Stimulated activated naive CD4-positive, alpha-beta T cell treated with Interleukin-2 at 50 U/mL for 16 hours (primary cell): ENCODE measurements at regions not wholly inside any gene's neighbourhood (a gene's known extent, or its start where the extent isn't known, plus 50 kb on each side); places are given as distances from the start of the nearest gene placed in this dataset.

ENCODE experiments used
- DNase-seq: peaks from one replicate; lab custom pipeline; 2025; lab: John Stamatoyannopoulos, UW

DNA sequence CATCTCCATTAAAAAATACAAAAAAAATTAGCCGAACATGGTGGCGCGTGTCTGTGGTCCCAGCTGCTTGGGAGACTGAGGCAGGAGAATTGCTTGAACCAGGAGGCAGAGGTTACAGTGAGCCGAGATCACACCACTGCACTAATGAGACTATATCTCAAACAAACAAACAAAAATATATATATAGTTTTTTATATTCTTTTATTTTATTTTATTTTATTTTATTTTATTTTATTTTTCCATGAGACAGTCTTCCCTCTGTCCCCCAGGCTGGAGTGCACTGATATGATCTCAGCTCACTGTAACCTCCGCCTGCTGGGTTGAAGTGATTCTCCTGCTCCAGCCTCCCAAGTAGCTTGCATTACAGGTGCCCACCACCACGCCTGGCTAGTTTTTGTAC, 79.5 kb downstream of the IRF2BPL start:
- no peak for DNase-seq

DNA sequence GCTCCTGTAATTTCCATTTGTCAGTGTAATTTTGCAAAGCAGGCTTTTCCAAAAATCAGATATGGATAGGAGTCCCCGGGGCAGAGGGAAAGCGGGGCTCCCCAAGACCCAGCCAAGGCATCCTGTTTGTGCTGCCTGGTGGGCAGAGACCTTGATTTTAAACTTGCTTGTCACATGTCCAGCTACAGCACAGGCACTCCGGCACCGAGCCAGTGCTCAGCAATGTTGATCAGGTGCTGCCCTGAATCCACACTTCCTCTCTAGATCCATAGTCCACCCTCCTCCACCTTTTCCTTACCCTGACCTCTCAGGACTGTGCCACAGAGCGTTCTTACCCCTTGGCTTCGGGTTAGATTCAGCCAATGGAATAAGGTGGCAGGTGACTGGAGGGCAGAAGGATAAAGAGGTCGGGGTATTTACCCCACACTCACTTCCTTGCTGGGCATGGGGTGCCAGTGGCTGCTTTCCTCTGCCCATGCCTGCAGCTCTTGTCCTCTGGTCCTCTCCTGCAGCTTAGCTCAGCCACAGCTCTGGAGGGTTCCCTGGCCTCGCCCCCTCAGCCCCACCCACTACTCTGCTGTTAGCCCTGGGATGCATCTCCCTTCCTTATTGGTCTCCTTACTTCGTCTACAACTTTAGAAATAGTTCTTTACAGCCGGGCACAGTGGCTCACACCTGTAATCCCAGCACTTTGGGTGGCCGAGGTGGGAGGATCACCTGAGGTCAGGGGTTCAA, 80.1 kb downstream of the IRF2BPL start:
- DNase-seq, result no peak

DNA sequence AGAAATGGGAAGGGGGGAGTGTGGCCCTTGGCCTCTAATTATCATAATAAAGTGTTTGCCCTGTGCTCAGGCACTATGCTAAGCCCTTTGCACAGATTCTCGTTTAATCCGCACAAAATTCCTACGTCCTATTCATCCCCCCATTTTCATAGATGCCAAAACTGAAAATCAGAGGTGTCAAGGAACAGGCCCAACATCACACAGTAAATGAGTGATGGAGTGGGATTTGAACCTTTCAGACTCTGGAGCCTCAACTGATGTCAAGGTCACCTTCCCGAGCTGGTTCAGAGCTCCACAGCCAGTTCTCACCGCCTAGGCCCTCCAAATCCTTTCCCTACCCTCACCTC, 80.7 kb downstream of the IRF2BPL start:
- no peak for DNase-seq

DNA sequence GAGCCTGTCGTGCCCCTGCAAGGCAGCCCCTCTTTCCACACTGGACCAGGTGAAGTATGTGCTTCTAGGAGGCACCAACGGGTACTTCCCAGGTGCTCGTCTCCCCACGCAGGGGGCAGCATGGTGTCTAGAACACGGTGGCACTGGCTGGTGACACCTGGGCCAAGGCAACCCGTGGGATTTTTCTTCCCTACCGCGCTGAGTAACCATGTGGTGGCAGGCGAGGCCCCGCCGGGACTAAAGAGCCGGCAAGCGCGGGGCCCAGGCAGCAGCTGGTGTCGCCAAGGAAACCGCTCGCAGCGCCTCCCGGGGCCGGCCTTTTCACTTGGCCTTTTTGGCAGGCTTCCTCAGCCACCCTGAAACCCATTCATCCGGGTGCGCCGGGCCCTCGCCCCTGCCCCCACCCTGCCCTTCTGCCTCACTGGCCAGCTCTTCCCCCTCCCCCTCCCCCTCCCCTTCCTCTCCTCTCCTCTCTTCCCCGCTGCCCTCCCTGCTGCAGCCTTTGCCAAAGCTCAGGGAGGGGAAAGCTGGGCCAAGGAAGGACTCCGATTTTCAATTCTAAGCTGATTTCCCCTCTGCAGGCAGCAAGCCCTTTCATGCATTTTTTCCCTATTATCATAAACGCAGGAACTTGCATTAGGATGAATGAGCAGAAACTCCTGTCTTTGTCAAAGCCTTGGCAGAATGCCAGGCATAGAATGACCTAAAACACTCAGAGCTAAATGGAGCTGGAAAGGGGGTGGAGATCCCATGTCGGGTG, 81.2 kb downstream of the IRF2BPL start:
- peak; percentile 76 for DNase-seq

DNA sequence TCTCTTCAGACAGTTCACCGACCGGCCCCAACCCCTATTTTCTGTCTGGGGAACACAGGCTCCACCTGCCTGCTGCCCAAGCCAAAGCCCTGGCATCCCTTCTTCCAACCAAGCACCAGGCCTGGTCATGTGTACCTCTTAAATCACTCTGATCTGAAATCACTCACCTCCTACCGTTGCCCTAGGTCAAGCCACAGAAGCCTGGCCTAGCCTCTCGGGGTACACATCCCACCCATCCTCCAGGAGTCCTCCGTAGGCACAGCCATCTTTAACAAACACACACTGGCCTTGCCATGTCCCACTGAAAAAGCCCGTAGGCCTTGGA, 81.8 kb downstream of the IRF2BPL start:
- DNase-seq, result no peak

DNA sequence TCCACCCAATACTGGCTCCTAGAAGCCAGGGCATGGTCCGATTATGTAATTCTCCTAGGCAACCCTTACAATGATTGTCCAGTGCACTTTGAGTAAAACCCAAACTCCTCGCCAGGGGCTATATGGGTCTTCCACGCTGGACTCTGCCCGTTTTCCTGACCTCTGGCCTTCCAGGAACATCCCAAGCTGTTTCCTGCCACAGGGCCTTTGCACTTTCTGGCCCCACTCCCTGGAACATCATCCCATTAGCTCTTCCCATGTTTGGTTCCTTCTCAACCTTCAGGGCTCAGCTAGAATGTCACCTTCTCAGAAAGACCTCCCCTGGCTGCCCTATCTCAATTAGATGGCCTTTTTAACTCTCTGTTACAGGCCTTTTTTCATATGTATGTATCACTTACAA, 85.4 kb downstream of the IRF2BPL start:
- DNase-seq, result no peak

DNA sequence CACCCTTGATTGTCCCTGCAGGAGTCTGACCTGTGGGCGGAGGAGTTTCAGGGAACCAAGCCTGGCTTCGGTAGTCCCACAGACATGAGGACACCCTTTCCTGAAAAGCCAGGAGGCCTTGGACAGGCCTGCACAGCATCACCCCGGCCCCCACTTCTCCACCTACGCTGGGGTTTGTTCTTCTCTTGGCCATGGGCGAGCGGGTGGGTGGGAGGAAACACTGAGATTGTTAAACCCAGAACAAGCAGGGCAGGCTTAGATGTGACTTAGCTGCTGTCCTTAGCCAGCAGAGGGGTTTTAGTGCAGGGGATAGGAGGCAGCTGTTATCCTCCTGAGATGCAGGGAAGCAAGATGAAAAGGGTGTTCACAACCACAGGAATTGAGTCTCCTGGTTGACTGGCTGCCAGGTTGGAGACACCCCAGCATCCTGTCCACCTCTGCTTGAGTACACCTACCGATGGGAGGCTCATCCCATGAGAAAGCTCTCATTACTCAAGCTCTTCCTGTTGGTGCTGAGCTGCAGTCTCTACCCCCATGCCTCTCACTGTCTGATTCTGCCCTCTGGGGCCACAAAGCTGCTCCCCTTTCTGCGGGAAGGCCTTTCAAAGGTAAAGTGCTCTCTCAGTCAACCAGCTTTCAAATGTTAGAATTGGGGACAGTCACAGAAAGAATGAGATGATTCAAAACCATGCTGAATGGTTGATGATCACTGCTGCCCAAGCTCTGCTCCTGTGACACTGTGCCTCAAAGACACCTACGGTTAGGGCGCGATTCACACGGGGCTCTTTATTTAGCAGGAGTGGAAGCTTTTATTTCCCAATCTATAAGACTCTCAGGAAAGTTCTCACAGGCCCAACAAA, 86.3 kb downstream of the IRF2BPL start:
- DNase-seq, result no peak

DNA sequence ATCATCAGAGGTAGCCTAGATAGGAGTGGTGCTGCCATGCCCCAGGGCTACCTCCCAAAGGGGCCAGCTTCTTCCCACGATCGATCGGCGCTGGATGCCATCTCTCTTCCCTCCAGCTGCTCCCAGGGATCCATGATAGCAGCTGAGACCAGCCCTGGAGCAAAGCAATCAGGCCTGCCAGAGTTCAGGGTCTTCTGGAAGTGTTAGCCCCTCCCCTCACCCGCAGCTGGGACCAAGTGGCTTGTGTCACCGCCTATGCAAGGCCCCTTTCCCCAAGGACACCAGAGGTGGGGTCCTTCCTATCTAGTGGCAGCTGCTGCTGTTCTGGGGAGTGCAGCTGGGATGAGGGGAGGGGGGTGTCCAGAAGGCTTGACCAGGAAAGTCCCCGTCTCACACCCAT, 87.0 kb downstream of the IRF2BPL start:
- DNase-seq, result no peak

DNA sequence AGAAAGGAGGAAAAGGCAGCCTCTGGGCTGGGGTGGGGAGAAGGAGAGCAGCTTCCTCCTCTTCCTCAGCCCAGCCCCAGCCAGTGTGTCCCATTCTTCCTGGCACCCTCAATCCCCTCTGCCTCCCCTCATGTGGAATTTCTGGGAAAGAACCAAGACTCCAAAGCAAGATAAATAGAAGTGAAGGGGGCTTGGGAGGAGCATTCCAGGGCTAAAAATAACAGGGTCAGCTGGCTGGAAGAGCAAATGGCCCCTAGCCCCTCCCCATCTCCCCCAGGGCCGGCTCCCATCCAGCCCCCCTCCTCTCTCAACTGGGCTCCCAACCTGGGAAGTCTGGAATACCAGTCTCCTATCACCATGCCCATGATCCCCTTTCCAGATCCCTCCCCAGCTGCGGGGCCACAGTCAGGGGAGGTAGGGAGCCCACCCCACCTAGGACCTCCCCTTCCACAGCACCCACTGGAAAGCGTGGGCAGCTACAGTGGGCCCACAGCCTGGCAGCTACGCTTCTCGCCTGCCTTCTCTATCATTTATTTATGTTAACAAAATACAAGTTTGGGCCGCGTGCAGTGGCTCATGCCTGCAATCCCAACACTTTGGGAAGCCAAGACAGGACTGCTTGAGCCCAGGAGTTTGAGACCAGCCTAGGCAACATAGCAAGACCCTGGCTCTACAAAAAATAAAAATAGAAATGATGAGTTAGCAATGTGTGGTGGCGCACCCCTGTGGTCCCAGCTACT, 88.3 kb downstream of the IRF2BPL start:
- DNase-seq, result no peak

DNA sequence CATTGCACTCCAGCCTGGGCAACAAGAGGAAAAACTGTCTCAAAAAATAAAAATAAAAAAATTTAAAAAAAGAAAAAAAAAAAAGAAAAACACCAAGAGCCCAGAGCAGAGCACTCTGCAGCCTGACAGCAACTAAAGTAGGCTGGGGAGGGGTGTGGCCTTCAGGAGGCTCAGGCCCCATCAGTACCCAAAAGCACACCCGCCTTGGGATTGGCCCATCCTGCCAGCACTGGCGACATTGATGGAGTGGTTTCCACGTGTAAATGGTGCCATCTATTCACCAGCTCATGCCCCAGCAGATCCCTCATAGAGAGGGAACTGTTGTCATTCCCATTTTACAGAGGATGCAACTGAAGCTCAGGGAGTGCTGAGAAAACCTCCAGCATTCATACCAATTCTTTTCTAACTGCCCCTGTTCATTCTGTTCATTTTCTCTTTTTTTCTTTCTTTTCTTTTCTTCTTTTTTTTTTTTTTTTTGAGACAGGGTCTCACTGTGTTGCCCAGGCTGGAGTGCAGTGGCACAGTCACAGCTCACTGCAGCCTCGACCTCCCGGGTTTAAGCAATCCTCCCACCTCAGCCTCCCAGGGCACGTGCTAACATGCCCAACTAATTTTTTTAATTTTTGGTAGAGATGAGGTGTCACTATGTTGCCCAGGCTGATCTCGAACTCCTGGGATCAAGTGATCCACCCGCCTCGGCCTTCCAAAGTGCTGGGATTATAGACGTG, 89.3 kb downstream of the IRF2BPL start:
- DNase-seq, result no peak

DNA sequence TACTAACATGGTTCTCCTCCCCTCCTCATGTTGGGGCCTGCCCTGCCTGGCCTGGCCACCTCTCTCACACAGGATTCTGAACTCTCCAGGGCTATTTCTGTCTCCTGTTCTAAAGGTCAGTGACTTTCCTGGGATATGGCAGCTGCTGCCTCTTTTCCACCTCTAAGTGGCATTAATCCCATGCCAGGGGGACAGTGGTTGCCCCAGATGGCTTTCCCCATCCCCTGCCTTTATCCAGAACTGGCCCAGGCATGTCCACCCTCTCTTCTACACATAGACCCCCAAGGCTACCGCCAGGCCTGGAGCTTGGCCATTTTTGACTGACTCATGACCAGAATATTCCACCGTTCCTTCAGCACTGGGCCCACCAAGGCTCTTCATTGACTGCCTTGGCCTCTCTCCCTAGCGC, 90.4 kb downstream of the IRF2BPL start:
- DNase-seq, result no peak

DNA sequence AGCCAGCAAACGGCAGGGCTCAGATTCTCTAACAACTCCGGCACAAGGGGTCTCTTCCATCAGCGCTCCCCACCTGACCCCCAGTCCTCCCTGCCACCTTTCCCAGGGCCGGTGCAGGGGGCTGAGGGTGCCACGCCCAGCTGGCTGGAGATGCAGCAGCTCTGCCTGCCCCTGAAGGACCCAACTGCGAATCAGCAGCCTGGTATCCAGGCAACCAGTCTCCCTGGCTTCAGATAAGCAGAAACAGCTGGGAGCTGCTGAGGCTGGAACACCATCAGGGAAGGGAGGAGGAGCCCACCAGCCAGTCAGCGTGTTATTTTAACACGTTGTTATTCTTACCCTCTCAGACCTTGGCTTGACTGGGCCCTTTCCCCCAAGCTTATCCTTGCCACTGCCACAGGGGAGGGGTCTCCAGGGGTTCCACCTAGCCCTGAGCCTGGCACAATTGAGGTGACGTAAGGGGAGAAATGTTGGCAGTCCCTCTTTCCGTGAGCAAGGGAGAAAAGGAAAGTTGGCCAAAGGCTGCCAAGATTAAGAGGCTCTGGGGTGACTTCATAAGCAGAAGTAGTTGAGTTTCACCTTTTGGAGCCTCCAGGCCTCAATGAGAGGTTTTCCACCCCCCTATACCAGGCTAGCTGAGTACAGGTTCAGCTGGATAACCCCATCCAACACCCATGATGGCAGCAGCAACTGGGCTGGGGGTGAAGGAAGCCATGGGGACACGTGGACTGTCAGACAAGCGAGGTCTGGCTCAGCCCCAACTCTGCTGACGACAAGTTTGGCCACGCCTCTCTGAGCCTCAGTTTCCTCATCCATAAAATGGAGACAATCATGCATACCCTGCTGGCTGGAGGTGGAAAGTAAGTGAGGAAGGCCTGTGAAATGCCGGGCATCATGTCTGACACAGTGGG, 91.1 kb downstream of the IRF2BPL start:
- no peak for DNase-seq

DNA sequence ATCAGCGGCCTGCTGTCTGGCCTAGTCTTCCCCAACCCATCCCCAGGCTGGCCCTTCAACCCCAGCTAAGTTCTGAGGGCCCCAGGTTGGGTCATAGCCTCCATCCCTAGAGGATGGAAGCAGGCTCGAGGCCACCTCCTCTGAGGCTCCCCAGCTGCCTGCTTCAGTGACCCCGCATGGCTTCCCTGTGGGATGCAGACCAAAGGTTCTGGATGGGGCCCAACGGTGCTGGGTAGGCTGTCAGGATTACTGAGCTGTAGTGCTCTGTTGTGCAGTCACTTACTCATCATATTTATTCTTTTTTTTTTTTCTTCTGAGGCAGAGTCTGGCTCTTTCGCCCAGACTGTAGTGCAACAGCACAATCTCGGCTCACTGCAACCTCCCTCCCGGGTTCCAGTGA, 92.0 kb downstream of the IRF2BPL start:
- DNase-seq, result no peak

DNA sequence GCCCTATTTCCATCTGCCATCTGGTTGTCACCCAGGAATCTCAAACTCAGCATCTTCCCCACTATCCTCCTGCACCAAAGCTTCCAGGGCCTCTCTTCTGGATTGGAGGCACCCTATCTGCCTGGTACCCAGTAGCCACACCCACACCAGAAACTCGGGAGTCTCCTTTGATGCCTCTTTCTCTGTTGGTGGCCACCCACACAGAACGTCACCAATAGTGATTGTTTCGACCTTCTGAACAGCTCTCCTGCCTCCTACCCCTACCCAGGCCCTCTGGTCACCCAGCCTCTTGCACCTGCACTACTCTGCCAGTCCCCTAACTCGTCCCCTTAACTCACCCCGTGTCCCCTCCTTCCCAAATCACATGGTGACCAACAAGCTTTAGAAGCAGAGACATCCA, 95.0 kb downstream of the IRF2BPL start:
- DNase-seq, result no peak

DNA sequence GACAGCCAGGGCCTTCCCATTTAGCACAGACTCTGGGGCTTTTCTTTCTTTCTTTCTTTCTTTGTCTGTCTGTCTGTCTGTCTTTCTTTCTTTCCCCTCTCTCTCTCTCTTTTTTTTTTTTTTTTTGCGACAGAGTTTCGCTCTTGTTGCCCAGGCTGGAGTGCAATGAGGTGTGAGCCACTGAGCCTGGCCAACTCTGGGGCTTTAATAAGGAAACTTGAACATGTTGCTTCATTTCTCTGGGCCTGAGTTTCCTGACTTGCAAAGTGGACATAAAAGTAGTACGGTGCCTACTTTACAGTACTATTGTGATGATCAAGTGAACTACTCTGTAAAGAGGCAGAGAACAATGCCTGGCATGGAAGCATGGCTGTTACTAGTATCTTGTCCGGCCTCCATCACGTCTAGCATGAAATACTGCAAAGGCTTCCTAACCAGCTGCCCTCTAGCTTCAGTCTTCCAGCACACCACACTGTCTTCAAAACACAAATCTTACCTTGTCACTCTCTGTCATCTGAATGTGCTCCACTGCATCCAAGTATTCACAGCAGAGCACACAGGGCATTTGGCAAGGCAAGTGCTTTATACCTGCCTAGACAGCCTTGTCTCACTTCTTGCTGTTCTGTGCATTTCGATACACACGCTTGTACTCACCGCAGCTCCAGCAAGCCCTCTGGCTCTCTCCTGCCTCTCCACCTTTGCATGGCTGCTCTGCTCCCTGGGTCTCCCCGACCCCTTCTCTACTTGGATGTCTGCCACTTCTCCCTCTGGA, 96.7 kb downstream of the IRF2BPL start:
- no peak for DNase-seq

DNA sequence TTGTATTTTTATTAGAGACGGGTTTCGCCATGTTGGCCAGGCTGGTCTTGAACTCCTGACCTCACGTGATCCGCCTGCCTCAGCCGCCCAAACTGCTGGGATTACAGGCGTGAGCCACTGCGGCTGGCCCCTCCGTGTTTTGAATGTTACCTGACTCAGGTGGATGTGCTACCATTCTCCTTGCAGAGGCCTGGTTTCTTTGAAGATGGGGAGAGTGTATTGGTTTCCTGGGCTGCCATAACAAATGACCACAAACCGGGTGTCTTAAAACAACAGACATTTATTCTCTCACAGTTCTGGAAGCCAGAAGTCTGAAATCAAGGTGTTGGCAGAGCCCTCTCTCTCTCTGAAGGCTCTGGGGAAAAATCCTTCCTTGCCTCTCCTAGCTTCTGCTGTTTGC, 98.0 kb downstream of the IRF2BPL start:
- no peak for DNase-seq

DNA sequence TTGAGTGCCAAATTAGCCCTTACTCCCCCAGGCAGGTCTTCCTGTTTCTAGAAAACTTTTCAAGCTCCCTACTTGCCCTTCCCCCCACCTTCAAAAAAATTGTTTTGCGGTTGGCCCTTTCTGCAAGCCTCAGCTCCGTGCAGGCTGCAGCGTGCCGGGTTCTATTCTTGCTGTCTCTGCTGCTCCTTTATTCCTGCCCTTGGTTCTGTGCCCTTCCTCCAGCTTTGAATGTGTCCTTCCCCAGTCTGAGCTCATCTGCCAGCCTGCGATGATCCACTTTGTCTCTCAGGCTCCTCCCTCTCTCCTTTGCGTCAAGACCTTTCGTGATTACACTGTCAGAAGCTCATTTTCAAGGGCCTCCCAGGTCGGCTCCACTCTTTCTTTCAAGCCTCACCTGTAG, 98.6 kb downstream of the IRF2BPL start:
- DNase-seq, result peak; percentile 39

DNA sequence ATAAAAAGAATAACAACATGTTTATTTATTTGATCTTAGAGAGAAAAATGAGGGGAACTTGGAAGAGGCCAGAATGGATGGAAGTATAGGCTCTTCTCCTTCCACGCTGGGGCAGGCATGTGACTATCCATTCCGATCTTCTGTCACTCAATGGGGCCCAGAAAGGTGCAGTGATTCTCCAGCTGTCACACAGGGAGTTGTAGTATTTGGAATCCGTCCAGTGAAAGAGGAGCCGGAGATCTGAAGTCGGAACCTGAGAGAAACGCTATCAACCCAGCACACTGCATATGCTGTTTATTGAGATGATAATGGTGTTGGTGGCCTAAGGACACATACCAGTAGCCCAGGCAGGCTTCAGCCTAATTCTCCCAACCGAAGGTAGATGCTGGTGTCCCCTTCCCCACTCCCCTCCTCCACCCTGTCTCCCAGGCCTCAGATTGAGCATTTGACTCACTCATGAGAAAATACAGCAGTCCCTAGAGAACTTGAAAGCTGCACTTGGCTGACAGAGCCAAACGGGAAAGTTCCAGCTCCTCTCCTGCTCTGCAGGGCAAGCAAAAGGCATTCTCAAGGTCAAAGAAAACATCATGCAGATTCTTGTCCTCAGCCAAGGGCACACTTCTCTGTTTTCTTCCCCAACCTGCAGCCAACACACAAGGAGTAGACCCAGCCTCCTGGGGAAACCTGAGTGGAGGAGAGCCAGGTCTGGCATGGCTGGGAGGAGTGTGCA, 100.4 kb downstream of the IRF2BPL start:
- DNase-seq, result no peak
